Esophagus squamous epithelium (tissue), 5 donors: ENCODE measurements at regions not wholly inside any gene's neighbourhood (a gene's known extent, or its start where the extent isn't known, plus 50 kb on each side); places are given as distances from the start of the nearest gene placed in this dataset.

Source experiments
- DNase-seq: peaks from one replicate; lab custom pipeline; 2025; lab: John Stamatoyannopoulos, UW
- H3K27ac ChIP-seq, 4 donors: fragments of 200-600 bp; sonication (generic); one replicate each; pipeline ENCODE4 v1.5.1; 2016 to 2019; ENCODE audit warnings: mild to moderate bottlenecking in 1 of 4
- H3K27me3 ChIP-seq, 4 donors: fragments of 200-600 bp; sonication (generic); 1 replicate in 3 of 4; 2 replicates in 1 of 4; pipeline versions ENCODE4 v1.5.1 to v1.6.0; 2017 to 2021; ENCODE audit warnings: antibody characterized with exemption in 1 of 4
- H3K36me3 ChIP-seq, 3 donors: fragments of 200-600 bp; sonication (generic); one replicate each; pipeline ENCODE4 v1.5.1; 2016 to 2019
- H3K4me1 ChIP-seq, 3 donors: fragments of 200-600 bp; sonication (generic); one replicate each; pipeline ENCODE4 v1.5.1; 2017 to 2019
- H3K4me3 ChIP-seq, 4 donors: fragments of 200-600 bp; sonication (generic); 1 replicate in 3 of 4; 2 replicates in 1 of 4; pipeline ENCODE4 v1.5.1; 2016 to 2019; ENCODE audit warnings: mild to moderate bottlenecking in 2 of 4, moderate library complexity in 1 of 4
- H3K9me3 ChIP-seq, 3 donors: fragments of 200-600 bp; sonication (generic); one replicate each; pipeline ENCODE4 v1.5.1; 2016 to 2019
- CTCF ChIP-seq, 6 experiments: fragments of 450-650 bp in 4 of 6; fragments of 200-600 bp in 2 of 6; sonication (generic) in 2 of 6; IDR thresholded peaks; one replicate each; pipeline ENCODE4 v1.5.1; 2016 to 2019; ENCODE audit warnings: antibody characterized with exemption in 6 of 6, mild to moderate bottlenecking in 4 of 6, moderate library complexity in 4 of 6
- POLR2A ChIP-seq, 4 donors: fragments of 450-650 bp; IDR thresholded peaks; one replicate each; pipeline ENCODE4 v1.6.1; 2017; ENCODE audit warnings: antibody characterized with exemption in 4 of 4, mild to moderate bottlenecking in 4 of 4, moderate library complexity in 3 of 4
- WGBS, 2 donors: methylation state at CpG; one replicate each; pipeline ENCODE4 v1.1.5; 2018; 5-methylcytosine and 5-hydroxymethylcytosine counted together
- intact Hi-C: fragments of 100-400 bp; cut with DNase I; formaldehyde crosslinking; loops from one replicate; pipeline ENCODE4 v1.15.0; 2022
- donor health status: DM: yes; HTN: yes; CAD: no.

GRCh38 chr17:72189768-72190593 is 69.2 kb downstream of the SOX9 start:
- TF ChIP-seq CTCF (IDR thresholded peaks at IDR 0.05), result no peak
- no peak for TF ChIP-seq POLR2A (IDR thresholded peaks at IDR 0.05)
- Histone ChIP-seq H3K27me3 (no peaks in the 10 kb centered on the region), H3K4me3 (no peak overlapping the region), H3K4me1 (no peaks in the 10 kb centered on the region), H3K9me3 (no peaks in the 10 kb centered on the region), H3K36me3 (no peaks in the 10 kb centered on the region), H3K27ac (no peak overlapping the region)
- 78 to 79% methylated on average over 5 of the region's 5 CpGs for WGBS, 2 donors
- intact Hi-C loops, result no loop called here
- DNase-seq, result no peak

GRCh38 chr17:72191356-72191755 is 70.5 kb downstream of the SOX9 start:
- no peak for DNase-seq
- Histone ChIP-seq H3K4me1 (no peaks in the 10 kb centered on the region), H3K27ac (peak overlapping the region in 1 of 4 donors; percentile 42), H3K36me3 (no peaks in the 10 kb centered on the region), H3K4me3 (no peak overlapping the region), H3K27me3 (no peaks in the 10 kb centered on the region), H3K9me3 (no peaks in the 10 kb centered on the region)
- WGBS, 2 donors, result 76 to 83% methylated on average over 5 of the region's 5 CpGs
- TF ChIP-seq CTCF (IDR thresholded peaks at IDR 0.05), result no peak
- no peak for TF ChIP-seq POLR2A (IDR thresholded peaks at IDR 0.05)
- intact Hi-C loops, result no loop called here

- H3K36me3 ChIP-seq, result no peaks in the 10 kb centered on the region
- no peaks in the 10 kb centered on the region for H3K4me1 ChIP-seq
- H3K9me3 ChIP-seq, result no peaks in the 10 kb centered on the region
- 53 to 67% methylated on average over 11 of the region's 11 CpGs for WGBS, 2 donors
- TF ChIP-seq POLR2A (IDR thresholded peaks at IDR 0.05) (no peak), CTCF (IDR thresholded peaks at IDR 0.05) (no peak)
- H3K4me3 ChIP-seq, result no peak overlapping the region
- no peaks in the 10 kb centered on the region for H3K27me3 ChIP-seq
- H3K27ac ChIP-seq, result peak overlapping the region in 1 of 4 donors; percentile 42
- intact Hi-C loops, result no loop called here
- no peak for DNase-seq
Measured at GRCh38 chr17:72191921-72192799, 71.3 kb downstream of the SOX9 start.

GRCh38 chr17:72192800-72193192 is 72.0 kb downstream of the SOX9 start:
- no peaks in the 10 kb centered on the region for H3K27me3 ChIP-seq
- intact Hi-C loops, result no loop called here
- no peaks in the 10 kb centered on the region for H3K9me3 ChIP-seq
- H3K36me3 ChIP-seq, result no peaks in the 10 kb centered on the region
- no peak for DNase-seq
- H3K4me1 ChIP-seq, result no peaks in the 10 kb centered on the region
- 69 to 87% methylated on average over 4 of the region's 4 CpGs for WGBS, 2 donors
- H3K27ac ChIP-seq, result no peak overlapping the region
- TF ChIP-seq CTCF (IDR thresholded peaks at IDR 0.05), result no peak
- TF ChIP-seq POLR2A (IDR thresholded peaks at IDR 0.05), result no peak
- H3K4me3 ChIP-seq, result no peak overlapping the region
